ENCODE measurements at regions not wholly inside any gene's neighbourhood (a gene's known extent, or its start where the extent isn't known, plus 50 kb on each side); places are given as distances from the start of the nearest gene placed in this dataset.

- DNase-seq (ENCODE audit: low spot score): no peak
- intact Hi-C loops (cut with DNase I): no loop called here
These were observed 303.4 kb upstream of the DNAJC19 start for GRCh38 chr3:181292984-181293383.

GRCh38 chr3:181290941-181291340, 301.4 kb upstream of the DNAJC19 start:
- intact Hi-C loops (cut with DNase I): no loop called here
- no peak for DNase-seq (ENCODE audit: low spot score)

GRCh38 chr3:181289306-181289705, 299.8 kb upstream of the DNAJC19 start:
- intact Hi-C loops (cut with DNase I): no loop called here

GRCh38 chr3:181288145-181288544, 298.6 kb upstream of the DNAJC19 start:
- no peak for DNase-seq (ENCODE audit: low spot score)
- intact Hi-C loops (cut with DNase I): no loop called here

More at GRCh38 chr3:181289306-181289705, 299.8 kb upstream of the DNAJC19 start:
- DNase-seq (ENCODE audit: low spot score): no peak

- no peak for DNase-seq (ENCODE audit: low spot score)
- intact Hi-C loops (cut with DNase I): no loop called here
These were observed 289.7 kb upstream of the DNAJC19 start for GRCh38 chr3:181279239-181279565.

- intact Hi-C loops (cut with DNase I): no loop called here
- no peak for DNase-seq (ENCODE audit: low spot score)
These were observed 289.1 kb upstream of the DNAJC19 start for GRCh38 chr3:181278468-181279238.

GRCh38 chr3:181276358-181276896, 286.9 kb upstream of the DNAJC19 start:
- intact Hi-C loops (cut with DNase I): no loop called here
- no peak for DNase-seq (ENCODE audit: low spot score)

- intact Hi-C loops (cut with DNase I): no loop called here
- DNase-seq (ENCODE audit: low spot score): no peak
These were observed 284.5 kb upstream of the DNAJC19 start for GRCh38 chr3:181274025-181274424.

GRCh38 chr3:181267312-181267711, 277.8 kb upstream of the DNAJC19 start:
- intact Hi-C loops (cut with DNase I): no loop called here
- DNase-seq (ENCODE audit: low spot score): no peak

GRCh38 chr3:181265750-181266333, 276.3 kb upstream of the DNAJC19 start:
- intact Hi-C loops (cut with DNase I): no loop called here
- no peak for DNase-seq (ENCODE audit: low spot score)

- no peak for DNase-seq (ENCODE audit: low spot score)
- intact Hi-C loops (cut with DNase I): no loop called here
These were observed 274.9 kb upstream of the DNAJC19 start for GRCh38 chr3:181264486-181264885.

GRCh38 chr3:181253796-181254195, 264.3 kb upstream of the DNAJC19 start:
- intact Hi-C loops (cut with DNase I): no loop called here
- DNase-seq (ENCODE audit: low spot score): no peak

- intact Hi-C loops (cut with DNase I): no loop called here
- no peak for DNase-seq (ENCODE audit: low spot score)
These were observed 263.1 kb upstream of the DNAJC19 start for GRCh38 chr3:181252631-181253030.

- intact Hi-C loops (cut with DNase I): no loop called here
- no peak for DNase-seq (ENCODE audit: low spot score)
These were observed 261.2 kb upstream of the DNAJC19 start for GRCh38 chr3:181250714-181251113.

GRCh38 chr3:181239441-181239840, 249.9 kb upstream of the DNAJC19 start:
- intact Hi-C loops (cut with DNase I): no loop called here
- DNase-seq (ENCODE audit: low spot score): no peak

- intact Hi-C loops (cut with DNase I): no loop called here
- DNase-seq (ENCODE audit: low spot score): no peak
These were observed 240.7 kb upstream of the DNAJC19 start for GRCh38 chr3:181230258-181230657.

GRCh38 chr3:181213347-181213746, 223.8 kb upstream of the DNAJC19 start:
- DNase-seq (ENCODE audit: low spot score): no peak
- intact Hi-C loops (cut with DNase I): loop anchor here (10.0 kb wide), 1 partner anchor 491 kb away; no protein-coding TSS in a partner anchor

- intact Hi-C loops (cut with DNase I): loop anchor here (10.0 kb wide), 1 partner anchor 493 kb away; no protein-coding TSS in a partner anchor
- DNase-seq (ENCODE audit: low spot score): no peak
These were observed 222.7 kb upstream of the DNAJC19 start for GRCh38 chr3:181212271-181212670.

GRCh38 chr3:181210275-181210674, 220.7 kb upstream of the DNAJC19 start:
- intact Hi-C loops (cut with DNase I): loop anchor here (10.0 kb wide), 1 partner anchor 495 kb away; no protein-coding TSS in a partner anchor
- DNase-seq (ENCODE audit: low spot score): no peak

- no peak for DNase-seq (ENCODE audit: low spot score)
- intact Hi-C loops (cut with DNase I): no loop called here
These were observed 200.0 kb upstream of the DNAJC19 start for GRCh38 chr3:181189556-181189955.

- DNase-seq (ENCODE audit: low spot score): no peak
- intact Hi-C loops (cut with DNase I): no loop called here
These were observed 194.2 kb upstream of the DNAJC19 start for GRCh38 chr3:181183764-181184163.
